Endothelial cell of umbilical vein (primary cell): ENCODE measurements at regions not wholly inside any gene's neighbourhood (a gene's known extent, or its start where the extent isn't known, plus 50 kb on each side); places are given as distances from the start of the nearest gene placed in this dataset.

Experiments used
- CTCF ChIP-seq, 2 donors: IDR thresholded peaks; 1 replicate in 1 of 2; 2 replicates in 1 of 2; pipeline ENCODE4 v1.5.1; 2011; ENCODE audit warnings: low read length in 2 of 2, mild to moderate bottlenecking in 2 of 2, moderate library complexity in 2 of 2, control low read depth in 1 of 2, inconsistent platforms in 1 of 2, low read depth in 1 of 2; ENCODE audit not compliant: insufficient read depth in 1 of 2; ENCODE audit errors: extremely low read depth in 1 of 2
- EZH2 ChIP-seq: IDR thresholded peaks from 2 replicates; pipeline ENCODE4 v1.6.1; 2012; ENCODE audit warnings: borderline replicate concordance, low read depth, mild to moderate bottlenecking, moderate library complexity, low read length, inconsistent platforms; ENCODE audit not compliant: severe bottlenecking
- FOS ChIP-seq: IDR thresholded peaks from 2 replicates; pipeline ENCODE4 v1.6.1; 2011; ENCODE audit warnings: mild to moderate bottlenecking, low read length, moderate library complexity, borderline replicate concordance; ENCODE audit not compliant: insufficient read depth
- GATA2 ChIP-seq: IDR thresholded peaks from 2 replicates; pipeline ENCODE4 v1.7.0; 2011; ENCODE audit warnings: low read depth, mild to moderate bottlenecking, moderate library complexity, mixed read lengths, low read length; ENCODE audit not compliant: insufficient read length, insufficient read depth
- JUN ChIP-seq: IDR thresholded peaks from 2 replicates; pipeline ENCODE4 v1.6.1; 2011; ENCODE audit warnings: borderline replicate concordance, low read depth; ENCODE audit not compliant: insufficient read length, insufficient read depth
- MAX ChIP-seq: IDR thresholded peaks from 2 replicates; pipeline ENCODE4 v1.6.1; 2011; ENCODE audit not compliant: insufficient read depth, insufficient read length
- MYC ChIP-seq: IDR thresholded peaks from one replicate; pipeline ENCODE4 v1.6.1; 2011; ENCODE audit warnings: mild to moderate bottlenecking, low read depth, low read length
- POLR2A ChIP-seq: IDR thresholded peaks from 2 replicates; pipeline ENCODE4 v1.6.1; 2012; ENCODE audit warnings: low read depth, mild to moderate bottlenecking, control low read depth, low read length
- POLR2AphosphoS5 ChIP-seq: IDR thresholded peaks from 2 replicates; pipeline ENCODE4 v1.6.1; 2012; ENCODE audit warnings: low read depth, mild to moderate bottlenecking, control low read depth, low read length, moderate library complexity; ENCODE audit not compliant: insufficient read depth

DNA sequence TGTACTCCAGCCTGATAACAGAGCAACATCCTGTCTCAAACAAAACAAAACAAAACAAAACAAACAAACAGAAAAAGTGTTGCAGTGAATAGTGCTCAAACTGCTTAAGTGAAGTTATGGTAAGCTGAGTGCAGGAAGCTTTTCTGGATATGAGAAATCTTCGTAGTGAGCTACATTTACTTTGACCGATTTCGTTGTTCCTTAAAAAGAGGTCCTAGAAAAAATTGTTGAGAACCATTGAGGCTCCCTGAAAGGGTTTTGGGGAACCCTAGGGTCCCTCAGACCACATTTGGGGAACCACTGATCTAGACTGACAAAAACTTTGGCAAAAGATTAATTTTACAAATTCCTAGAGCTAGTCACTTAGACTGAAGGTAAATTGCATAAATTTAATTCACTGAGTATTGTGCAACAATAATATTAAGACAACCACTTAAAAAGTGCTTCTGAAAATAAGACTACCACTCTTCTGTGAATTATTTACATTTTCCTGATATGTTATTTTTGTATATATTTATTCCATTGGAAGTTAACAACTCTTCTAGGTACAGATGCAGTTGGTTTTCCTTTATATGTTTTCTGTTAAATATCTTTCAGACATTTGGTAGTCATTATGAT, 149.6 kb downstream of the FHIP1A start:
- TF ChIP-seq POLR2A (no peak), POLR2AphosphoS5 (no peak), CTCF (IDR thresholded peaks at IDR 0.05; ENCODE audit: extremely low read depth in 1 of 2, insufficient read depth in 1 of 2, low read depth in 1 of 2, low read length in 2 of 2) (no peak), MAX (no peak), EZH2 (no peak), JUN (no peak), GATA2 (no peak), FOS (no peak), MYC (no peak)
